T-cell (primary cell): ENCODE measurements at regions not wholly inside any gene's neighbourhood (a gene's known extent, or its start where the extent isn't known, plus 50 kb on each side); places are given as distances from the start of the nearest gene placed in this dataset.

Experiments used
- ATAC-seq, 4 experiments: fragments of 200-7000 bp in 3 of 4; fragments of 150-1000 bp in 1 of 4; cut with Tn5 transposase; replicated peaks in 1 of 4; 1 replicate in 3 of 4; 2 replicates in 1 of 4; pipeline ENCODE4 v1.10.0; 2021; ENCODE audit warnings: moderate library complexity in 3 of 4, mild to moderate bottlenecking in 2 of 4, moderate number of reproducible peaks in 1 of 4
- CTCF ChIA-PET, 2 donors: fragments of 300-600 bp; sonication (Branson Sonifier 250); formaldehyde crosslinking; loops; one replicate each; lab custom pipeline; 2022; ENCODE audit warnings: antibody characterized with exemption in 2 of 2; lab: Charles Lee
- POLR2A ChIA-PET, 2 donors: fragments of 300-600 bp; sonication (Branson Sonifier 250); formaldehyde crosslinking; loops; one replicate each; lab custom pipeline; 2022; ENCODE audit warnings: antibody characterized with exemption in 2 of 2; lab: Charles Lee
- DNase-seq, 35 experiments: peaks; one replicate each; pipeline versions ENCODE4 v3.0.0 to v3.0.0-alpha.2; 2013 to 2023
- H3K27ac ChIP-seq: one replicate; pipeline ENCODE4 v1.5.1; 2013; ENCODE audit warnings: low read length
- H3K27me3 ChIP-seq, 2 experiments: replicated peaks in 1 of 2; 1 replicate in 1 of 2; 2 replicates in 1 of 2; pipeline versions ENCODE4 v1.6.1 to v1.7.0; 2013; ENCODE audit warnings: low read length in 1 of 2, mixed read lengths in 1 of 2; ENCODE audit not compliant: control insufficient read depth in 2 of 2, insufficient read depth in 2 of 2; ENCODE audit errors: extremely low read depth in 1 of 2
- H3K36me3 ChIP-seq, 2 donors: 1 replicate in 1 of 2; 2 replicates in 1 of 2; pipeline versions ENCODE4 v1.6.1 to v1.7.0; 2013; ENCODE audit warnings: low read length in 1 of 2; ENCODE audit not compliant: control insufficient read depth in 2 of 2, insufficient read depth in 1 of 2; ENCODE audit errors: extremely low read depth in 1 of 2
- H3K4me1 ChIP-seq, 2 experiments: 1 replicate in 1 of 2; 2 replicates in 1 of 2; pipeline versions ENCODE4 v1.6.1 to v1.7.0; 2013; ENCODE audit warnings: low read length in 2 of 2, mixed read lengths in 1 of 2; ENCODE audit not compliant: insufficient read depth in 2 of 2, control insufficient read depth in 1 of 2; ENCODE audit errors: extremely low read depth in 1 of 2
- H3K4me3 ChIP-seq, 2 donors: 1 replicate in 1 of 2; 2 replicates in 1 of 2; pipeline versions ENCODE4 v1.5.1 to v1.7.0; 2013; ENCODE audit warnings: mild to moderate bottlenecking in 2 of 2, low read length in 1 of 2, moderate library complexity in 1 of 2; ENCODE audit not compliant: control insufficient read depth in 1 of 2; ENCODE audit errors: extremely low read depth in 1 of 2
- H3K9me3 ChIP-seq: 2 replicates; pipeline ENCODE4 v1.7.0; 2013
- H3K27ac Mint-ChIP-seq, 2 donors: one replicate each; pipeline ENCODE4 v1.8.0; 2020 to 2021; ENCODE audit warnings: mild to moderate bottlenecking in 2 of 2, mixed read lengths in 2 of 2
- H3K27me3 Mint-ChIP-seq, 2 donors: one replicate each; pipeline ENCODE4 v1.8.0; 2021 to 2022; ENCODE audit warnings: mixed read lengths in 2 of 2
- H3K36me3 Mint-ChIP-seq: one replicate; pipeline ENCODE4 v1.8.0; 2021; ENCODE audit warnings: mixed read lengths
- H3K4me1 Mint-ChIP-seq, 3 donors: one replicate each; pipeline ENCODE4 v1.8.0; 2020 to 2022; ENCODE audit warnings: mixed read lengths in 3 of 3, mild to moderate bottlenecking in 1 of 3
- H3K4me3 Mint-ChIP-seq, 3 donors: one replicate each; pipeline ENCODE4 v1.8.0; 2020 to 2022; ENCODE audit warnings: mild to moderate bottlenecking in 3 of 3, mixed read lengths in 3 of 3, moderate library complexity in 3 of 3
- H3K9me3 Mint-ChIP-seq, 3 donors: one replicate each; pipeline ENCODE4 v1.8.0; 2020 to 2022; ENCODE audit warnings: mixed read lengths in 3 of 3
- WGBS: methylation state at CpG from one replicate; pipeline ENCODE4 v1.1.5; 2013; ENCODE audit warnings: missing lambda C conversion rate; ENCODE audit not compliant: insufficient coverage; 5-methylcytosine and 5-hydroxymethylcytosine counted together

- no peak overlapping the region for H3K4me3 ChIP-seq
- ATAC-seq (no peak), DNase-seq (no peak)
- H3K27me3 ChIP-seq, result peaks cover 0 to 5% of the 10 kb centered on the region in 2 experiments
- Mint-ChIP-seq H3K27me3 (peaks cover 25 to 34% of the 10 kb centered on the region in 2 donors), H3K4me1 (no peaks in the 10 kb centered on the region), H3K36me3 (no peaks in the 10 kb centered on the region), H3K27ac (no peak overlapping the region), H3K9me3 (no peaks in the 10 kb centered on the region), H3K4me3 (no peak overlapping the region)
- CTCF ChIA-PET, result no interaction called here
- H3K36me3 ChIP-seq, result no peaks in the 10 kb centered on the region
- POLR2A ChIA-PET, result no interaction called here
- H3K27ac ChIP-seq, result no peak overlapping the region
- no peaks in the 10 kb centered on the region for H3K4me1 ChIP-seq
- 86% methylated on average over 1 of the region's 3 CpGs for WGBS
- no peaks in the 10 kb centered on the region for H3K9me3 ChIP-seq
Measured at GRCh38 chr1:63269571-63269970, 52.8 kb upstream of the FOXD3 start.
